NCI-H1105 (cell line): ENCODE measurements at regions not wholly inside any gene's neighbourhood (a gene's known extent, or its start where the extent isn't known, plus 50 kb on each side); places are given as distances from the start of the nearest gene placed in this dataset.
"Not testable (repeated sequence)": the region's sequence is repeated elsewhere in the genome, so short reads cannot be mapped to it uniquely, and the experiment has no call there.

Source experiments
- DNase-seq: peaks from one replicate; lab custom pipeline; 2025; lab: John Stamatoyannopoulos, UW

DNA sequence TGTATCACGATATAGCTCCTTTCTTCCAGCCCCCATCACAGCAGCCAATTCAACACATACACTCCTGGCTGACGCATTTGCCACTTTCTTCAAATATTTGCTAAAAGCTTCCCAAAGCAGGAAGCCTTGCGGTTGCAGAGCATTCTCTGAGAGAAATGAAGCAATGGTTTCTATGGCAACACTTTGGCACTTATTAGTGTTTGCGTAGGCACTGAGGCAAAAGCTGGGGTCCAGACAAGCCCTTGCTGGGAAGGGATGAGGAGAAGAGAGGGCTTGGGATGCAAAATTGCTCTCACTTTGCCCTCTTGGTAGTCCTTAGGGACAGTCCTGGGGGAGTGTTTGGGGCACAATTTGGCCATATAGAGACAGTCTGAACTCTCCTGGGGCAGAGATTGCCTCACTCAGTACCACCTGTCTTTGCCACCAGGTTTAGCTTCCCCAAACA lies 55.0 kb upstream of the PAK3 start:
- no peak for DNase-seq

DNA sequence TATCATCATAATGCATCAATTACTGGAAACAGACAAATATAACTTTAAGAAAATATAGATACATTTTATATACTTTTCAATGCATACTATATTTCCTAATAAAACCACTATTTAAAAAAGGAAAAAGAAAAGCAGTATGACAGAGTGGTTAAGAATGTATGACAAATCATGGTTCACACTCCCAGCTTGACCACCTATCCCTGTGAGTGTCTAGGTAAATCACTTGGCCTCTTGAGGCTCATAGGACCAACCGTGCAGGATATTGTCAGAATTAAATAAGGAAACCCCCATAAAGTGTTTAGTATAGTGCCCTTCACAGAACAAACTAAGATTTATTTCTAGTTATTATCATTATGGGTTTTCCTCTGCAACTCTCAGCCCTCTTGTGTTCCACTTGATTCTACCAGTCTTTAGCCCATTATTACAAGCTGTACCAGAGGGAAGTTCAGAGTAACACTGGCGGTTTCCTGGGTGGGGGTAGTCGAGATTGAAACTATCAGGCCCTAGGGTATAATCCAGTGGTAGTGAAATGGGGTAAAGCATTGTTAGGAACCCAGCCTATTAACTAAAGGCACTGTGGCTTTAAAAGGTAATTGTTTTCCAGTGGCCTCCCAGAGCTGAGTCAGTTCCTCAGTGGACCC lies 55.5 kb upstream of the PAK3 start:
- DNase-seq, result no peak

- no peak for DNase-seq
These were observed 56.4 kb upstream of the PAK3 start for GRCh38 chrX:111039606-111040005.

DNA sequence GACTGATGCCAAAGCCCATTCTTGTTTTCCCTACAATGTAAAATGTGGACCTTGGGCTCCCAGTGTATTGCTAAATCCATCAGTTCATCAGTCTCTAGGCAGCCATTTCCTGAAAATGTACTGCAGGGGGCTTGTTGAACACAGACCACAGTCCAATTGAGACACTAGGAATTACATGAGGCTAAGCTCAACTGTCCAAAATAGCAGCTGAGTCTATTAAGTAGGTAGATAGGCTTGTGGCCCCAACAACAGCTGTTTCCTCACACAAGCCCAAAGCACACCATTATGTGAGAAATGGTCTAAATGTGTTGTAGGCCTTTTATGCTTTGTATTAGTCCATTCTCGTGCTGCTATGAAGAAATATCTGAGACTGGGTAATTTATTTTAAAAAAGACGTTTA lies 60.0 kb upstream of the PAK3 start:
- DNase-seq, result no peak

DNA sequence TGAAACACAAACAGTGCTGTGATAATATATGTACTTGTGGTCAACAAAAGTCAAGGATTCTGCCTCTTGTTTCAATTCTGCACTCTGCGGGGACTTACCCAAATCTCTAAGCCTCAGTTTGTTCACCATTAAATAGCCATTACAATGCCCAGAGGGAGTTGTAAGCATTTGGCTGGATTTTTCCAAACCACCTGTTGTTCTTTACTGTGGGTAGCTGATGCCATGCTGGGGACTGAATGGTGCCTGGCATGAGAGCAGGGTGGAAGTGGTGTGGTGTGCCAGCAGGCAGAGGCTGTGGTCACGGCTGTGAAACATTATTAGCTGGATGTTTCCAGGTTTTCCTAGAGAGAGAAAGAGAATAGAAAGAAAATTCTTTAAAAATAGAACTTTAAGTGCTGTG lies 60.7 kb upstream of the PAK3 start:
- no peak for DNase-seq

DNA sequence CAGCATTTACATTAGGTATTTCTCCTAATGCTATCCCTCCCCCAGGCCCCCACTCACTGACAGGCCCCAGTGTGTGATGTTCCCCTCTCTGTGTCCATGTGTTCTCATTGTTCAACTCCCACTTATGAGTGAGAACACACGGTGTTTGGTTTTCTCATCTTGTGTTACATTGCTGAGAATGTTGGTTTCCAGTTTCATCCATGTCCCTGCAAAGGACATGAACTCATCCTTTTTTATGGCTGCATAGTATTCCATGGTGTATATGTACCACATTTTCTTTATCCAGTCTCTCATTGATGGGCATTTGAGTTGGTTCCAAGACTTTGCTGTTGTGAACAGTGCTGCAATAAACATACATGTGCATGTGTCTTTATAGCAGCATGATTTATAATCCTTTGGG lies 73.0 kb upstream of the PAK3 start:
- not testable (repeated sequence) for DNase-seq

GRCh38 chrX:111020283-111020682 lies 75.7 kb upstream of the PAK3 start:
- no peak for DNase-seq

GRCh38 chrX:111013778-111014455 lies 82.1 kb upstream of the PAK3 start:
- no peak for DNase-seq

GRCh38 chrX:111010111-111010510 lies 85.9 kb upstream of the PAK3 start:
- no peak for DNase-seq

- DNase-seq, result no peak
These were observed 86.7 kb upstream of the PAK3 start for GRCh38 chrX:111009256-111009655.

DNA sequence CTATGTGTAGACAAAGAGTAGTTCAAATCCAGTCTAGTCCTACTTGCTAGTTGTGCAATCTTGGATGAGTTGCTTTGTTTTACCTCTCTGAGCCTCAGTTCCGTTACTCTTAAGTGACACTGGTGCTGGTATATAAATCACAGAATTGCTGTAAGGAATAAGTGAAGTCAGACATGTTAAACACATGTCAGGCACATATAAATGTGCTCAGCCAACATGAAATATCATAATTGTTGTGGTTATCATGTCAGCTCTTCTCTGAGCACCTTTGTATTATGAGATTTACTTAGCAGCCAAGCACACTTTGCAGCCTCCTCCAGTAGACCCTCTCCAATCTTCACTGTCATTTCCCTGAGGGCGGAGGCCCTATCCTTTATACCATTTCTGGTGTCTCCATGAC lies 87.9 kb upstream of the PAK3 start:
- DNase-seq, result no peak

DNA sequence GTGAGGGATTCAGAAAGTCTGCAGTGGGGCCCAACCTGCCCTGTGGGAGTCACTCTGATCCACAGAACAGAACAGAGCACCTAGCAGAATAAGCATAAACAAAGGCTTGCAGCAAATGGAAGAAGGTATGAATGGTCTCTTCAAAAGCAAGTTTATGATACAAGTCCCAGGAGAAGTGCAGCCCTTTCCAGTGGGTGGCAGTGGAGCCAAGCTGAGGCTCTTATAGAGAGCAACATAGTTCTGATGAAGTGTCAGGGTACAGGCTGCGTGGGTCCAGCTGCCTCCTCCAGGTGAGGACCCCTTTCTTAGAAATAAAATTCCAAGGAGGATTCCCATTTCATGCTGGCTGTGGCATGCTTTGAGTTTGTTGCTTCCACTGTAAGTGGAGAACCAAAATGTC lies 88.8 kb upstream of the PAK3 start:
- DNase-seq, result no peak

DNA sequence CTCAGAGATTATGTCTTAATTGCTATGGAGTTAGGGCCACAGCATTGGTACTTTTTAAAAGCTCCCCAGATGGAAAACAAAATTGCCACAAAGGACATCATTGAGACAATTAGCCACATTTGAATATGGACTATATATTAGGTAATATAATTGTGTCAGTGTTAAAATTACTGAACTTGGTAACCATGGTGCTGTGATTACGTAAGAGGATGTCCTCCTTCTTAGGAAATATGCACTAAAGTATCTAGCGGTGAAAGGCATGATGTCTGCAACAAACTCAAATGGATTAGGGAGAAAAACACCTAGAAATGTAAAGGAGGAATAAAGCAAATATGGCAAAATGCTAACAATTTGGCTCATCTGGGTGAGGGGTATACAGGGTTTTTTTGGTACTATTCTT lies 89.9 kb upstream of the PAK3 start:
- no peak for DNase-seq

- no peak for DNase-seq
These were observed 90.8 kb upstream of the PAK3 start for GRCh38 chrX:111005166-111005565.

DNA sequence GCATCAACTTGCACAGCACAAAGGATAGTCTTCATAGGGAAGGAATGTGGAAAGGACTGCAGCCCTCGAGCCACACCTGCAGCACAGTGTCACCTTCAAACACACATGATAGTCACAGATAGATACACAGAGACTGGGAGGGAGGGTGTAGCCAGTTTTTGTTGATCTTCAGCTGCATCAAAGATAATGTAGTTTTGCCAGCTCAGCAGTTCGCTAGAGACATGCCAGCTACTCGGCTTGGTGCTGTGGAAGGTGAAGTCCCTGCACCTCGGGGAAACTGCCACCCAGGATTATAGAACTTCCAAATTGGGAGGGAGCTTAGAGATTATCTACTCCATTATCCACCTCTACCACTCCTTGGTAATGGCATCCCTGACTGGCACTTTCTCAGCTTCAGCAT lies 92.9 kb upstream of the PAK3 start:
- DNase-seq, result no peak

DNA sequence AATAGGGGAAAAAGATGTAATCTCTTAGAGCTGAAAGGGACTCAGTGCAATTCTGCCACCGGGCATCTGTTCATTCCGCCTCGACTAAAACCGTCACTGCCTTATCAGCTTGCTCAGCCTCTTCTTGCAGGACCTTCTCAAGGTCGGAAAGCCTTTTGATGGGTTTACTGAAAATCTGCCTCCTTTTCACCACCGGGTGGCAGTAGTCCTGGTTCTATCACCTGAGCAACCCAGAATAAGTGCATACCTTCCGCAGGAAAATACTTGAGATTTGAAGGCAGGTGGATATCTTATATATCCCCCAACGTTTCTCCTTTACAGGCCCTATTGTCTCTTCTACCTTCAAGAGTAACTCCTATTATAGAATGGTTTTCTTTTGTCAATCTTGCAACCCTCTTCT lies 103.4 kb upstream of the PAK3 start:
- no peak for DNase-seq

GRCh38 chrX:110989869-110990268 lies 106.1 kb upstream of the PAK3 start:
- no peak for DNase-seq

DNA sequence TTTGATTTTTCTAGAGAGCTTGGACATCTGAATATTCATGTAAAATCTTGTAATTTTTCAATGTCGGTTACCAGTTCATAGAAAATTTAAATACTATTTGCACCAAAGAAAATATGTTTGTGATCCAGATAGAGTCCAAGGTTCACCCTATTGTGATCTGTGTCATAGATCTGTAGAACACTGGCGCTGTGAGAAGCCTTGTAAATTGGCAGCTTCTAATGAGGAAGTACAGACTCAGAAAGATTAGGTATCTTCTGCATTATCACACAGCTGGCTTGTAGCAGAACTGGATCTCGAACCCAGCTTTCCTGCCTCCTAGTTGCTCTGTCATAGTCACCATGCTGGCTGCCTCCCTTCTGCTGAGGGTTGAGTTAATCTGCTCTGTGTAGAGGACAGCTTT lies 106.5 kb upstream of the PAK3 start:
- DNase-seq, result no peak

GRCh38 chrX:110987292-110987691 lies 108.7 kb upstream of the PAK3 start:
- DNase-seq, result no peak

- no peak for DNase-seq
These were observed 110.5 kb upstream of the PAK3 start for GRCh38 chrX:110985470-110985869.

GRCh38 chrX:110983024-110983423 lies 113.0 kb upstream of the PAK3 start:
- no peak for DNase-seq

- DNase-seq, result no peak
These were observed 129.2 kb upstream of the PAK3 start for GRCh38 chrX:110966839-110967238.

GRCh38 chrX:110966091-110966454 lies 129.9 kb upstream of the PAK3 start:
- DNase-seq, result no peak

DNA sequence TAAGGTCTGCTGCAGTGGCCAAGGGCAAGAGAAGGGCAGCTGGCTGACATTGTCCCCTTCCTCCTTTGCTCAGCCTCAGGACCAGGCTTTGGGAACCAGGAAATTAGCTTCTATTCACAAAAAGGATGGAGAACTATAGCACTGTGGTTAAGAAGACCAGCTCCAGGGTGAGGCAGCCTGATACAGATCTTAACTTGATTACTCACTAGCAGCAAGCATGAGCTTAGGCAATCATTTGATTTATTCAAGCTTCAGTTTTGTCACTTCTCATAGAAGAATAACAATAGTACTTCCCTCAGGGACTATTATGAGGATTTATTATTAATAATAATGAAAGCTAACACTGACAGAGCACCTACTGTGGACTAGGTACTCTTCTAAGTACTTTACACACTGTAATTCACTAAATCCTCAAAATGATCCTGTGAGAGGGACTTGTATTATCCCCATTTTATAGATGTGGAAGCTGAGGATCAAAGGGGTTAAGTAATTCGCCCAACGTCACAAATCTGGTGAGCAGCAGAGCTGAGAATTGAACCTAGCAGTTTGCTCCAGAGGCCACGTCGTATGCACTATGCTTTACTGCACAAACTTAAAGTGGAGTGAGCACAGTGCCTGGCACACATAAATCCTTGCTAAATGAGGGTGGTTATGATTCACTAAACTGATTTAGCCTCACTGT lies 130.4 kb upstream of the PAK3 start:
- DNase-seq, result no peak
